ENCODE measurements at regions not wholly inside any gene's neighbourhood (a gene's known extent, or its start where the extent isn't known, plus 50 kb on each side); places are given as distances from the start of the nearest gene placed in this dataset.
A peak's percentile ranks its signal among the peaks of the same experiment; 100 is the strongest.

DNA sequence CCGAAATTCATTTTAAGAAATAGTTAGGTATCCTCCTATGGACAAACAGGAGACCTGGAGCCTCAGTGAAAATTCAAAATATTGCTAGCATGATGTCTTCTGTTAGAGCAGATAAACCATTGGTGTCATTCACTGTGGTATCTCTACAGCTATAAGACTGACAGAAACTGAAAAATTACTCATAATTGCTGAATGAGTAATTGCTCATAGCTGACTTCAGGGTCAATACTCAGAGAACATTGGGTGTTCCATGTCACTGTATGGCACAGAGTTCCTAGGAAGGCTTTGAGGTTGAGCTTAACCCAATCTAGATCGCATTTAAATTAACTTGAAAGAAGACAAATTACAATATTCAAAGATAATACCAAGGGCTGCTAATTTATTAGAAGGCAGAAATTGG lies 109.0 kb downstream of the HSFY2 start (continued):
- no peak for TF ChIP-seq ELF1 (IDR thresholded peaks at IDR 0.05; ENCODE audit: borderline replicate concordance, low read depth)

DNA sequence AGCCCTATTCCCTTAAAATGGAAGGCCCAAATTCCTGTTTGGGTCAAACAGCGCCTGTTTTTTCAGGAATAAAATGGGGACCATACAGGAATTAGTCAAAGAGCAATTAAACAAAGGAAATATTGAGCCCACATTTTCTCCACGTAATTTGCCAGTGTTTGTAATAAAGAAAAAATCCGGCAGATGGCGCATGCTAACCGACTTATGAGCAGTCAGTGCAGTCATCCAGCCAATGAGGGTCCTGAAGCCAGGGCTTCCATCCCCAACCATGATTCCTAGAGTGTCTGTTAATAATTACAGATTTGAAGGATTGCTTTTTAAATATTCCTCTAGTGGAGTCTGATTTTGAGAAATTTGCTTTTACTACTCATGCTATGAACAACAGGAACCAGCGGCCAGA lies 103.7 kb downstream of the HSFY2 start:
- no peak overlapping the region for H3K4me3 ChIP-seq (replicated peaks in 1 of 2; ENCODE audit: low read depth in 1 of 2, low read length in 2 of 2)
- no peaks in the 10 kb centered on the region for H3K79me2 ChIP-seq (ENCODE audit: insufficient read depth, low read length)
- no peak for TF ChIP-seq FOSL1 (IDR thresholded peaks at IDR 0.05; ENCODE audit: low read depth)
- TF ChIP-seq, protein P1, sequence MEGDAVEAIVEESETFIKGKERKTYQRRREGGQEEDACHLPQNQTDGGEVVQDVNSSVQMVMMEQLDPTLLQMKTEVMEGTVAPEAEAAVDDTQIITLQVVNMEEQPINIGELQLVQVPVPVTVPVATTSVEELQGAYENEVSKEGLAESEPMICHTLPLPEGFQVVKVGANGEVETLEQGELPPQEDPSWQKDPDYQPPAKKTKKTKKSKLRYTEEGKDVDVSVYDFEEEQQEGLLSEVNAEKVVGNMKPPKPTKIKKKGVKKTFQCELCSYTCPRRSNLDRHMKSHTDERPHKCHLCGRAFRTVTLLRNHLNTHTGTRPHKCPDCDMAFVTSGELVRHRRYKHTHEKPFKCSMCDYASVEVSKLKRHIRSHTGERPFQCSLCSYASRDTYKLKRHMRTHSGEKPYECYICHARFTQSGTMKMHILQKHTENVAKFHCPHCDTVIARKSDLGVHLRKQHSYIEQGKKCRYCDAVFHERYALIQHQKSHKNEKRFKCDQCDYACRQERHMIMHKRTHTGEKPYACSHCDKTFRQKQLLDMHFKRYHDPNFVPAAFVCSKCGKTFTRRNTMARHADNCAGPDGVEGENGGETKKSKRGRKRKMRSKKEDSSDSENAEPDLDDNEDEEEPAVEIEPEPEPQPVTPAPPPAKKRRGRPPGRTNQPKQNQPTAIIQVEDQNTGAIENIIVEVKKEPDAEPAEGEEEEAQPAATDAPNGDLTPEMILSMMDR (IDR thresholded peaks at IDR 0.05 in 2 of 3, conservative IDR thresholded peaks at IDR 0.05 in 1 of 3; ENCODE audit: borderline replicate concordance in 1 of 3, insufficient read depth in 1 of 3, low read depth in 2 of 3, low read length in 2 of 3) = 0 out of 6 replicates have a peak, but pooled peaks of 1 of the 3 experiments have one; percentile 25
- TF ChIP-seq SRF (IDR thresholded peaks at IDR 0.05; ENCODE audit: low read depth) = no peak
- TF ChIP-seq TCF7L2 (IDR thresholded peaks at IDR 0.05; ENCODE audit: borderline replicate concordance, extremely low read depth, insufficient read depth, insufficient read length) = no peak
- TF ChIP-seq CBX3 (IDR thresholded peaks at IDR 0.05; ENCODE audit: low read depth) = no peak
- no peak for TF ChIP-seq CEBPB (IDR thresholded peaks at IDR 0.05; ENCODE audit: low read depth)
- no peak for TF ChIP-seq ELF1 (IDR thresholded peaks at IDR 0.05; ENCODE audit: borderline replicate concordance, low read depth)
- no peak for TF ChIP-seq ZFX (IDR thresholded peaks at IDR 0.05)
- TF ChIP-seq, protein P2, sequence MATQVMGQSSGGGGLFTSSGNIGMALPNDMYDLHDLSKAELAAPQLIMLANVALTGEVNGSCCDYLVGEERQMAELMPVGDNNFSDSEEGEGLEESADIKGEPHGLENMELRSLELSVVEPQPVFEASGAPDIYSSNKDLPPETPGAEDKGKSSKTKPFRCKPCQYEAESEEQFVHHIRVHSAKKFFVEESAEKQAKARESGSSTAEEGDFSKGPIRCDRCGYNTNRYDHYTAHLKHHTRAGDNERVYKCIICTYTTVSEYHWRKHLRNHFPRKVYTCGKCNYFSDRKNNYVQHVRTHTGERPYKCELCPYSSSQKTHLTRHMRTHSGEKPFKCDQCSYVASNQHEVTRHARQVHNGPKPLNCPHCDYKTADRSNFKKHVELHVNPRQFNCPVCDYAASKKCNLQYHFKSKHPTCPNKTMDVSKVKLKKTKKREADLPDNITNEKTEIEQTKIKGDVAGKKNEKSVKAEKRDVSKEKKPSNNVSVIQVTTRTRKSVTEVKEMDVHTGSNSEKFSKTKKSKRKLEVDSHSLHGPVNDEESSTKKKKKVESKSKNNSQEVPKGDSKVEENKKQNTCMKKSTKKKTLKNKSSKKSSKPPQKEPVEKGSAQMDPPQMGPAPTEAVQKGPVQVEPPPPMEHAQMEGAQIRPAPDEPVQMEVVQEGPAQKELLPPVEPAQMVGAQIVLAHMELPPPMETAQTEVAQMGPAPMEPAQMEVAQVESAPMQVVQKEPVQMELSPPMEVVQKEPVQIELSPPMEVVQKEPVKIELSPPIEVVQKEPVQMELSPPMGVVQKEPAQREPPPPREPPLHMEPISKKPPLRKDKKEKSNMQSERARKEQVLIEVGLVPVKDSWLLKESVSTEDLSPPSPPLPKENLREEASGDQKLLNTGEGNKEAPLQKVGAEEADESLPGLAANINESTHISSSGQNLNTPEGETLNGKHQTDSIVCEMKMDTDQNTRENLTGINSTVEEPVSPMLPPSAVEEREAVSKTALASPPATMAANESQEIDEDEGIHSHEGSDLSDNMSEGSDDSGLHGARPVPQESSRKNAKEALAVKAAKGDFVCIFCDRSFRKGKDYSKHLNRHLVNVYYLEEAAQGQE (IDR thresholded peaks at IDR 0.05; ENCODE audit: low read depth) = no peak
- TF ChIP-seq RAD21 (IDR thresholded peaks at IDR 0.05; ENCODE audit: low read depth) = peak; percentile 15; the same call in 1 of the 2 replicates
- no peak for TF ChIP-seq EZH2phosphoT487 (IDR thresholded peaks at IDR 0.05; ENCODE audit: borderline replicate concordance)
- TF ChIP-seq SIN3A (IDR thresholded peaks at IDR 0.05; ENCODE audit: low read depth) = no peak
- TF ChIP-seq, protein P3, sequence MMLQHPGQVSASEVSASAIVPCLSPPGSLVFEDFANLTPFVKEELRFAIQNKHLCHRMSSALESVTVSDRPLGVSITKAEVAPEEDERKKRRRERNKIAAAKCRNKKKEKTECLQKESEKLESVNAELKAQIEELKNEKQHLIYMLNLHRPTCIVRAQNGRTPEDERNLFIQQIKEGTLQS (IDR thresholded peaks at IDR 0.05) = no peak
- TF ChIP-seq, protein P4, sequence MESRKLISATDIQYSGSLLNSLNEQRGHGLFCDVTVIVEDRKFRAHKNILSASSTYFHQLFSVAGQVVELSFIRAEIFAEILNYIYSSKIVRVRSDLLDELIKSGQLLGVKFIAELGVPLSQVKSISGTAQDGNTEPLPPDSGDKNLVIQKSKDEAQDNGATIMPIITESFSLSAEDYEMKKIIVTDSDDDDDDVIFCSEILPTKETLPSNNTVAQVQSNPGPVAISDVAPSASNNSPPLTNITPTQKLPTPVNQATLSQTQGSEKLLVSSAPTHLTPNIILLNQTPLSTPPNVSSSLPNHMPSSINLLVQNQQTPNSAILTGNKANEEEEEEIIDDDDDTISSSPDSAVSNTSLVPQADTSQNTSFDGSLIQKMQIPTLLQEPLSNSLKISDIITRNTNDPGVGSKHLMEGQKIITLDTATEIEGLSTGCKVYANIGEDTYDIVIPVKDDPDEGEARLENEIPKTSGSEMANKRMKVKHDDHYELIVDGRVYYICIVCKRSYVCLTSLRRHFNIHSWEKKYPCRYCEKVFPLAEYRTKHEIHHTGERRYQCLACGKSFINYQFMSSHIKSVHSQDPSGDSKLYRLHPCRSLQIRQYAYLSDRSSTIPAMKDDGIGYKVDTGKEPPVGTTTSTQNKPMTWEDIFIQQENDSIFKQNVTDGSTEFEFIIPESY (IDR thresholded peaks at IDR 0.05; ENCODE audit: extremely low read depth, insufficient replicate concordance, low read length) = no peak
- no peak for TF ChIP-seq JUND (IDR thresholded peaks at IDR 0.05)
- TF ChIP-seq ZNF274 (IDR thresholded peaks at IDR 0.05; ENCODE audit: low read depth, low read length) = no peak
- TF ChIP-seq EGR1 (IDR thresholded peaks at IDR 0.05; ENCODE audit: low read depth) = no peak
- ChIA-PET POLR2A (no interaction called here), CTCF (no interaction called here), RAD21 (ENCODE audit: low non-redundant PET in 1 of 2, low total read pairs in 2 of 2, uncharacterized antibody in 2 of 2, unreplicated experiment in 2 of 2) (no interaction called here)
- no peaks in the 10 kb centered on the region for H3K9me3 ChIP-seq (ENCODE audit: control insufficient read depth in 1 of 2, insufficient read depth in 1 of 2, low read depth in 1 of 2, low read length in 2 of 2)
- no peak overlapping the region for H3K27ac ChIP-seq (ENCODE audit: low read depth, low read length)
- ATAC-seq (0 out of 2 replicates have a peak, but pooled peaks have one; percentile 50), DNase-seq (ENCODE audit: low read depth, low spot score) (no peak)
- intact Hi-C loops (cut with micrococcal nuclease) = no loop called here
- H3K4me2 ChIP-seq (ENCODE audit: low read length) = no peak overlapping the region
- H3K36me3 ChIP-seq (ENCODE audit: control insufficient read depth in 1 of 2, insufficient read depth in 2 of 2, low read length in 2 of 2) = no peaks in the 10 kb centered on the region
- H3K9me2 ChIP-seq (ENCODE audit: insufficient read depth) = no peaks in the 10 kb centered on the region
- H2AFZ ChIP-seq (ENCODE audit: low read depth, low read length, poor library complexity, severe bottlenecking) = no peak overlapping the region
- BruUV-seq (replicated peaks) = no TSS peak
- H3K9ac ChIP-seq (ENCODE audit: low read length) = no peak overlapping the region
- H3K27me3 ChIP-seq (ENCODE audit: insufficient read depth, low read length) = no peaks in the 10 kb centered on the region
- no peaks in the 10 kb centered on the region for H3K4me1 ChIP-seq (ENCODE audit: control insufficient read depth in 1 of 2, insufficient read depth in 2 of 2, low read length in 2 of 2)
- no peaks in the 10 kb centered on the region for H4K20me1 ChIP-seq (ENCODE audit: insufficient read depth)
